HEK293 (cell line): ENCODE measurements at regions not wholly inside any gene's neighbourhood (a gene's known extent, or its start where the extent isn't known, plus 50 kb on each side); places are given as distances from the start of the nearest gene placed in this dataset.

Experiments used
- CTCF ChIA-PET: fragments of 350-600 bp; formaldehyde crosslinking; extraction: SDS; loops from one replicate; lab custom pipeline; 2021; ENCODE audit warnings: antibody characterized with exemption; lab: Yijun Ruan, JAX
- POLR2A ChIA-PET: fragments of 300-600 bp; formaldehyde crosslinking; extraction: SDS; loops from one replicate; lab custom pipeline; 2020; ENCODE audit warnings: antibody characterized with exemption, inconsistent platforms; lab: Yijun Ruan, JAX
- H3K27ac ChIP-seq: fragments of 200-500 bp; sonication (Bioruptor generic); 2 replicates; pipeline ENCODE4 v1.5.1; 2014; ENCODE audit warnings: low read depth, low read length, control low read depth, inconsistent platforms; ENCODE audit errors: extremely low read depth
- H3K36me3 ChIP-seq, 2 experiments: fragments of 200-500 bp in 1 of 2; sonication (Bioruptor generic) in 1 of 2; 1 replicate in 1 of 2; 2 replicates in 1 of 2; pipeline ENCODE4 v1.5.1; 2014 to 2017; ENCODE audit warnings: inconsistent platforms in 2 of 2, low read length in 2 of 2; ENCODE audit not compliant: control insufficient read depth in 2 of 2, insufficient read depth in 1 of 2
- H3K4me1 ChIP-seq: fragments of 200-500 bp; sonication (Bioruptor generic); 2 replicates; pipeline ENCODE4 v1.5.1; 2014; ENCODE audit warnings: mild to moderate bottlenecking, low read length, inconsistent platforms; ENCODE audit not compliant: control insufficient read depth, insufficient read depth
- H3K4me3 ChIP-seq: 2 replicates; pipeline ENCODE4 v1.5.1; 2011; ENCODE audit warnings: low read depth, mild to moderate bottlenecking, control low read depth, low read length, moderate library complexity
- H3K9me3 ChIP-seq: fragments of 200-500 bp; sonication (Bioruptor generic); 2 replicates; pipeline ENCODE4 v1.5.1; 2014; ENCODE audit warnings: low read depth, low read length, inconsistent platforms; ENCODE audit not compliant: control insufficient read depth, insufficient read depth
- GLIS1 ChIP-seq: fragments of 450-650 bp; formaldehyde crosslinking; IDR thresholded peaks from 2 replicates; pipeline ENCODE4 v1.5.1; 2016; ENCODE audit warnings: missing biosample characterization, missing genetic modification characterization
- GLIS2 ChIP-seq: fragments of 450-650 bp; formaldehyde crosslinking; IDR thresholded peaks from 2 replicates; pipeline ENCODE4 v1.5.1; 2016; ENCODE audit warnings: missing biosample characterization, missing genetic modification characterization
- KLF16 ChIP-seq: fragments of 450-650 bp; formaldehyde crosslinking; IDR thresholded peaks from 2 replicates; pipeline ENCODE4 v1.5.1; 2017; ENCODE audit warnings: missing biosample characterization, missing genetic modification characterization
- KLF7 ChIP-seq: fragments of 450-650 bp; formaldehyde crosslinking; IDR thresholded peaks from 2 replicates; pipeline ENCODE4 v1.5.1; 2016; ENCODE audit warnings: missing biosample characterization, missing genetic modification characterization, borderline replicate concordance
- TRIM28 ChIP-seq: IDR thresholded peaks from 2 replicates; pipeline ENCODE4 v1.6.1; 2011; ENCODE audit warnings: low read length, control low read depth, borderline replicate concordance
- WT1 ChIP-seq: fragments of 450-650 bp; formaldehyde crosslinking; IDR thresholded peaks from 2 replicates; pipeline ENCODE4 v1.5.1; 2016; ENCODE audit warnings: missing biosample characterization, missing genetic modification characterization
- ZBTB1 ChIP-seq: fragments of 450-650 bp; formaldehyde crosslinking; IDR thresholded peaks from 2 replicates; pipeline ENCODE4 v1.5.1; 2016; ENCODE audit warnings: missing biosample characterization, missing genetic modification characterization
- ZBTB20 ChIP-seq: fragments of 450-650 bp; formaldehyde crosslinking; IDR thresholded peaks from 2 replicates; pipeline ENCODE4 v1.5.1; 2016; ENCODE audit warnings: missing biosample characterization, missing genetic modification characterization
- ZFP41 ChIP-seq: fragments of 450-650 bp; formaldehyde crosslinking; IDR thresholded peaks from 2 replicates; pipeline ENCODE4 v1.5.1; 2016; ENCODE audit warnings: missing biosample characterization, missing genetic modification characterization, borderline replicate concordance
- ZNF112 ChIP-seq: fragments of 450-650 bp; formaldehyde crosslinking; IDR thresholded peaks from 2 replicates; pipeline ENCODE4 v1.5.0; 2017; ENCODE audit warnings: missing biosample characterization, missing genetic modification characterization
- ZNF121 ChIP-seq: fragments of 450-650 bp; formaldehyde crosslinking; IDR thresholded peaks from 2 replicates; pipeline ENCODE4 v1.5.1; 2016; ENCODE audit warnings: missing biosample characterization, missing genetic modification characterization
- ZNF146 ChIP-seq: fragments of 450-650 bp; formaldehyde crosslinking; IDR thresholded peaks from 2 replicates; pipeline ENCODE4 v1.5.1; 2016; ENCODE audit warnings: missing biosample characterization, missing genetic modification characterization
- ZNF23 ChIP-seq: fragments of 450-650 bp; formaldehyde crosslinking; IDR thresholded peaks from 2 replicates; pipeline ENCODE4 v1.5.1; 2016; ENCODE audit warnings: missing biosample characterization, missing genetic modification characterization, borderline replicate concordance
- ZNF416 ChIP-seq: fragments of 450-650 bp; formaldehyde crosslinking; IDR thresholded peaks from 2 replicates; pipeline ENCODE4 v1.5.1; 2016; ENCODE audit warnings: missing biosample characterization, missing genetic modification characterization
- ZNF529 ChIP-seq: fragments of 450-650 bp; formaldehyde crosslinking; IDR thresholded peaks from 2 replicates; pipeline ENCODE4 v1.5.1; 2017; ENCODE audit warnings: missing genetic modification characterization, missing biosample characterization; ENCODE audit not compliant: insufficient replicate concordance
- ZNF571 ChIP-seq: fragments of 450-650 bp; formaldehyde crosslinking; IDR thresholded peaks from 2 replicates; pipeline ENCODE4 v1.5.0; 2017; ENCODE audit warnings: missing biosample characterization, missing genetic modification characterization
- ZNF623 ChIP-seq: fragments of 450-650 bp; formaldehyde crosslinking; IDR thresholded peaks from 2 replicates; pipeline ENCODE4 v1.5.1; 2016; ENCODE audit warnings: missing biosample characterization, missing genetic modification characterization
- ZNF701 ChIP-seq: fragments of 450-650 bp; formaldehyde crosslinking; IDR thresholded peaks from 2 replicates; pipeline ENCODE4 v1.5.1; 2016; ENCODE audit warnings: missing biosample characterization, missing genetic modification characterization
- TF ChIP-seq, protein P1 (sequence below): fragments of 450-650 bp; formaldehyde crosslinking; IDR thresholded peaks from 2 replicates; pipeline ENCODE4 v1.5.1; 2016; ENCODE audit warnings: missing biosample characterization, missing genetic modification characterization
- TF ChIP-seq, protein P2 (sequence below): fragments of 450-650 bp; formaldehyde crosslinking; IDR thresholded peaks from 2 replicates; pipeline ENCODE4 v1.5.1; 2016; ENCODE audit warnings: missing biosample characterization, missing genetic modification characterization
- TF ChIP-seq, protein P3 (sequence below): fragments of 450-650 bp; formaldehyde crosslinking; IDR thresholded peaks from 2 replicates; pipeline ENCODE4 v1.5.1; 2016; ENCODE audit warnings: missing biosample characterization, missing genetic modification characterization
- TF ChIP-seq, protein P4 (sequence below): fragments of 450-650 bp; formaldehyde crosslinking; IDR thresholded peaks from 2 replicates; pipeline ENCODE4 v1.5.1; 2016; ENCODE audit warnings: missing biosample characterization, missing genetic modification characterization
- TF ChIP-seq, protein P5 (sequence below): fragments of 450-650 bp; formaldehyde crosslinking; IDR thresholded peaks from 2 replicates; pipeline ENCODE4 v1.5.1; 2017; ENCODE audit warnings: missing biosample characterization, missing genetic modification characterization
- TF ChIP-seq, protein P6 (sequence below): sonication (generic); formaldehyde crosslinking; IDR thresholded peaks from 2 replicates; pipeline ENCODE4 v1.8.1; 2022; ENCODE audit warnings: mild to moderate bottlenecking, moderate library complexity, missing genetic modification reagents
- TF ChIP-seq, protein P7 (sequence below): fragments of 450-650 bp; formaldehyde crosslinking; IDR thresholded peaks from 2 replicates; pipeline ENCODE4 v1.5.1; 2016; ENCODE audit warnings: missing biosample characterization, missing genetic modification characterization

DNA sequence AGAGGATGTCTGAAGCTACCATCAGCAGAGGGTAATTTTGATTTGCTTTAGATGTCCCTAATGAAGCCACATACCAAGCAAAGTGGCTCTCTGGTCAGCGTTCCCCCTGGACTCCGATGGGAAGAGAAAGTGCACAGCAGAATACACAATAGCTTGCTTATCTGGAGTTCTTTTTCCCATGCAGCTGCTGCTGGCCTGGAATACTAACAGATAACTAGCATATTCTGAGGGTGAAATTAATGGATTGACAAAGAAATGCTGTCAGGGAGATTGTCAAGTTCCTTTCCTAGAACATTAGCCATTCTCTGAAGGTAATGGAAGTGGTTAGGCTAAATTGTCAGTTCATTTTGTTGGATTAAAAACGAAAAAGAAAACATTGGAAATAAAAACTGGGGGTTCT lies 391.3 kb downstream of the FLRT2 start (continued):
- no peak for TF ChIP-seq KLF16 (tag by site-specific recombination)
- no peak for TF ChIP-seq ZNF623 (tag by site-specific recombination)
- TF ChIP-seq, protein P1, sequence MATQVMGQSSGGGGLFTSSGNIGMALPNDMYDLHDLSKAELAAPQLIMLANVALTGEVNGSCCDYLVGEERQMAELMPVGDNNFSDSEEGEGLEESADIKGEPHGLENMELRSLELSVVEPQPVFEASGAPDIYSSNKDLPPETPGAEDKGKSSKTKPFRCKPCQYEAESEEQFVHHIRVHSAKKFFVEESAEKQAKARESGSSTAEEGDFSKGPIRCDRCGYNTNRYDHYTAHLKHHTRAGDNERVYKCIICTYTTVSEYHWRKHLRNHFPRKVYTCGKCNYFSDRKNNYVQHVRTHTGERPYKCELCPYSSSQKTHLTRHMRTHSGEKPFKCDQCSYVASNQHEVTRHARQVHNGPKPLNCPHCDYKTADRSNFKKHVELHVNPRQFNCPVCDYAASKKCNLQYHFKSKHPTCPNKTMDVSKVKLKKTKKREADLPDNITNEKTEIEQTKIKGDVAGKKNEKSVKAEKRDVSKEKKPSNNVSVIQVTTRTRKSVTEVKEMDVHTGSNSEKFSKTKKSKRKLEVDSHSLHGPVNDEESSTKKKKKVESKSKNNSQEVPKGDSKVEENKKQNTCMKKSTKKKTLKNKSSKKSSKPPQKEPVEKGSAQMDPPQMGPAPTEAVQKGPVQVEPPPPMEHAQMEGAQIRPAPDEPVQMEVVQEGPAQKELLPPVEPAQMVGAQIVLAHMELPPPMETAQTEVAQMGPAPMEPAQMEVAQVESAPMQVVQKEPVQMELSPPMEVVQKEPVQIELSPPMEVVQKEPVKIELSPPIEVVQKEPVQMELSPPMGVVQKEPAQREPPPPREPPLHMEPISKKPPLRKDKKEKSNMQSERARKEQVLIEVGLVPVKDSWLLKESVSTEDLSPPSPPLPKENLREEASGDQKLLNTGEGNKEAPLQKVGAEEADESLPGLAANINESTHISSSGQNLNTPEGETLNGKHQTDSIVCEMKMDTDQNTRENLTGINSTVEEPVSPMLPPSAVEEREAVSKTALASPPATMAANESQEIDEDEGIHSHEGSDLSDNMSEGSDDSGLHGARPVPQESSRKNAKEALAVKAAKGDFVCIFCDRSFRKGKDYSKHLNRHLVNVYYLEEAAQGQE (tag by site-specific recombination) = no peak
- TF ChIP-seq, protein P2, sequence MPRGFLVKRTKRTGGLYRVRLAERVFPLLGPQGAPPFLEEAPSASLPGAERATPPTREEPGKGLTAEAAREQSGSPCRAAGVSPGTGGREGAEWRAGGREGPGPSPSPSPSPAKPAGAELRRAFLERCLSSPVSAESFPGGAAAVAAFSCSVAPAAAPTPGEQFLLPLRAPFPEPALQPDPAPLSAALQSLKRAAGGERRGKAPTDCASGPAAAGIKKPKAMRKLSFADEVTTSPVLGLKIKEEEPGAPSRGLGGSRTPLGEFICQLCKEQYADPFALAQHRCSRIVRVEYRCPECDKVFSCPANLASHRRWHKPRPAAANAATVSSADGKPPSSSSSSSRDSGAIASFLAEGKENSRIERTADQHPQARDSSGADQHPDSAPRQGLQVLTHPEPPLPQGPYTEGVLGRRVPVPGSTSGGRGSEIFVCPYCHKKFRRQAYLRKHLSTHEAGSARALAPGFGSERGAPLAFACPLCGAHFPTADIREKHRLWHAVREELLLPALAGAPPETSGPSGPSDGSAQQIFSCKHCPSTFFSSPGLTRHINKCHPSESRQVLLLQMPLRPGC (tag by site-specific recombination) = no peak
- TF ChIP-seq ZFP41 (tag by site-specific recombination) = no peak
- no peak for TF ChIP-seq TRIM28

DNA sequence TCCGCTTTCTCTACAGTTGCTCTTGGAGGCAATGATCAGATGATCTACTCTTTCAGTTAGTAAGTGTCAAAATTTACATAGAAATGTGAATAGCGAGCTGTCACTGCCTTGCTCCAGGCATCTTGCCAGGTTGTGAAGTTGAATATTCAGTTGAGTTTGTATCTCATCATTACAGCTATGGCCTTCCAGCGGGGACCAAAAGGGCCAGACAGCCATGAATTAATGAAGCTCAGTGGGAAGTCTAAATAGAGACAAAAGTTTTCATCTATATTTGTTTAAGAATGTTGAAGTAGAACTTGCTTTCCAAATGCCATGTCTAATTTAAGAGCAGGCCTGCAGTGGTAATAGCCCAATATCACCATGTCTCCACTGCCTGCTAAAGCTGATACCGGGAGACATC lies 387.8 kb downstream of the FLRT2 start:
- Histone ChIP-seq H3K4me3 (no peak overlapping the region), H3K27ac (no peak overlapping the region), H3K36me3 (no peaks in the 10 kb centered on the region), H3K9me3 (no peaks in the 10 kb centered on the region), H3K4me1 (no peaks in the 10 kb centered on the region)
- TF ChIP-seq ZNF529 (tag by site-specific recombination) (no peak), KLF7 (no peak), ZBTB20 (no peak), ZNF416 (tag by site-specific recombination) (no peak), GLIS1 (no peak), ZNF121 (no peak), ZNF112 (tag by site-specific recombination) (no peak), GLIS2 (tag by site-specific recombination) (no peak), WT1 (tag by site-specific recombination) (no peak), ZNF146 (no peak), ZNF701 (tag by site-specific recombination) (no peak), ZNF23 (tag by site-specific recombination) (no peak), ZBTB1 (tag by site-specific recombination) (no peak), ZNF571 (tag by site-specific recombination) (no peak)
- TF ChIP-seq, protein P3, sequence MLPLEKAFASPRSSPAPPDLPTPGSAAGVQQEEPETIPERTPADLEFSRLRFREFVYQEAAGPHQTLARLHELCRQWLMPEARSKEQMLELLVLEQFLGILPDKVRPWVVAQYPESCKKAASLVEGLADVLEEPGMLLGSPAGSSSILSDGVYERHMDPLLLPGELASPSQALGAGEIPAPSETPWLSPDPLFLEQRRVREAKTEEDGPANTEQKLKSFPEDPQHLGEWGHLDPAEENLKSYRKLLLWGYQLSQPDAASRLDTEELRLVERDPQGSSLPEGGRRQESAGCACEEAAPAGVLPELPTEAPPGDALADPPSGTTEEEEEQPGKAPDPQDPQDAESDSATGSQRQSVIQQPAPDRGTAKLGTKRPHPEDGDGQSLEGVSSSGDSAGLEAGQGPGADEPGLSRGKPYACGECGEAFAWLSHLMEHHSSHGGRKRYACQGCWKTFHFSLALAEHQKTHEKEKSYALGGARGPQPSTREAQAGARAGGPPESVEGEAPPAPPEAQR = no peak
- TF ChIP-seq, protein P4, sequence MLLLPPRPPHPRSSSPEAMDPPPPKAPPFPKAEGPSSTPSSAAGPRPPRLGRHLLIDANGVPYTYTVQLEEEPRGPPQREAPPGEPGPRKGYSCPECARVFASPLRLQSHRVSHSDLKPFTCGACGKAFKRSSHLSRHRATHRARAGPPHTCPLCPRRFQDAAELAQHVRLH (tag by site-specific recombination) = no peak
- TF ChIP-seq, protein P5, sequence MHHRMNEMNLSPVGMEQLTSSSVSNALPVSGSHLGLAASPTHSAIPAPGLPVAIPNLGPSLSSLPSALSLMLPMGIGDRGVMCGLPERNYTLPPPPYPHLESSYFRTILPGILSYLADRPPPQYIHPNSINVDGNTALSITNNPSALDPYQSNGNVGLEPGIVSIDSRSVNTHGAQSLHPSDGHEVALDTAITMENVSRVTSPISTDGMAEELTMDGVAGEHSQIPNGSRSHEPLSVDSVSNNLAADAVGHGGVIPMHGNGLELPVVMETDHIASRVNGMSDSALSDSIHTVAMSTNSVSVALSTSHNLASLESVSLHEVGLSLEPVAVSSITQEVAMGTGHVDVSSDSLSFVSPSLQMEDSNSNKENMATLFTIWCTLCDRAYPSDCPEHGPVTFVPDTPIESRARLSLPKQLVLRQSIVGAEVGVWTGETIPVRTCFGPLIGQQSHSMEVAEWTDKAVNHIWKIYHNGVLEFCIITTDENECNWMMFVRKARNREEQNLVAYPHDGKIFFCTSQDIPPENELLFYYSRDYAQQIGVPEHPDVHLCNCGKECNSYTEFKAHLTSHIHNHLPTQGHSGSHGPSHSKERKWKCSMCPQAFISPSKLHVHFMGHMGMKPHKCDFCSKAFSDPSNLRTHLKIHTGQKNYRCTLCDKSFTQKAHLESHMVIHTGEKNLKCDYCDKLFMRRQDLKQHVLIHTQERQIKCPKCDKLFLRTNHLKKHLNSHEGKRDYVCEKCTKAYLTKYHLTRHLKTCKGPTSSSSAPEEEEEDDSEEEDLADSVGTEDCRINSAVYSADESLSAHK = no peak
- TF ChIP-seq, protein P6, sequence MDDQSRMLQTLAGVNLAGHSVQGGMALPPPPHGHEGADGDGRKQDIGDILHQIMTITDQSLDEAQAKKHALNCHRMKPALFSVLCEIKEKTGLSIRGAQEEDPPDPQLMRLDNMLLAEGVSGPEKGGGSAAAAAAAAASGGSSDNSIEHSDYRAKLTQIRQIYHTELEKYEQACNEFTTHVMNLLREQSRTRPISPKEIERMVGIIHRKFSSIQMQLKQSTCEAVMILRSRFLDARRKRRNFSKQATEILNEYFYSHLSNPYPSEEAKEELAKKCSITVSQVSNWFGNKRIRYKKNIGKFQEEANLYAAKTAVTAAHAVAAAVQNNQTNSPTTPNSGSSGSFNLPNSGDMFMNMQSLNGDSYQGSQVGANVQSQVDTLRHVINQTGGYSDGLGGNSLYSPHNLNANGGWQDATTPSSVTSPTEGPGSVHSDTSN (CRISPR knock-in tag) = no peak
- TF ChIP-seq, protein P7, sequence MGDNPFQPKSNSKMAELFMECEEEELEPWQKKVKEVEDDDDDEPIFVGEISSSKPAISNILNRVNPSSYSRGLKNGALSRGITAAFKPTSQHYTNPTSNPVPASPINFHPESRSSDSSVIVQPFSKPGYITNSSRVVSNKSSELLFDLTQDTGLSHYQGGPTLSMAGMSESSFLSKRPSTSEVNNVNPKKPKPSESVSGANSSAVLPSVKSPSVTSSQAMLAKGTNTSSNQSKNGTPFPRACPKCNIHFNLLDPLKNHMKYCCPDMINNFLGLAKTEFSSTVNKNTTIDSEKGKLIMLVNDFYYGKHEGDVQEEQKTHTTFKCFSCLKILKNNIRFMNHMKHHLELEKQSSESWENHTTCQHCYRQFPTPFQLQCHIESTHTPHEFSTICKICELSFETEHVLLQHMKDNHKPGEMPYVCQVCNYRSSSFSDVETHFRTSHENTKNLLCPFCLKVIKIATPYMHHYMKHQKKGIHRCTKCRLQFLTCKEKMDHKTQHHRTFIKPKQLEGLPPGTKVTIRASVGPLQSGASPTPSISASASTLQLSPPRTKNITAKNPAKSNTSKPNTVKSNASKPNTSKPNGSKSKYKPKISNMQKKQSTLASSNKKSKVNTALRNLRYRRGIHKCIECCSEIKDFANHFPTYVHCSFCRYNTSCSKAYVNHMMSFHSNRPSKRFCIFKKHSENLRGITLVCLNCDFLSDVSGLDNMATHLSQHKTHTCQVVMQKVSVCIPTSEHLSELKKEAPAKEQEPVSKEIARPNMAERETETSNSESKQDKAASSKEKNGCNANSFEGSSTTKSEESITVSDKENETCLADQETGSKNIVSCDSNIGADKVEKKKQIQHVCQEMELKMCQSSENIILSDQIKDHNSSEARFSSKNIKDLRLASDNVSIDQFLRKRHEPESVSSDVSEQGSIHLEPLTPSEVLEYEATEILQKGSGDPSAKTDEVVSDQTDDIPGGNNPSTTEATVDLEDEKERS (tag by site-specific recombination) = no peak
- ChIA-PET CTCF (no interaction called here), POLR2A (no interaction called here)
